ENCODE measurements at regions not wholly inside any gene's neighbourhood (a gene's known extent, or its start where the extent isn't known, plus 50 kb on each side); places are given as distances from the start of the nearest gene placed in this dataset.

DNA sequence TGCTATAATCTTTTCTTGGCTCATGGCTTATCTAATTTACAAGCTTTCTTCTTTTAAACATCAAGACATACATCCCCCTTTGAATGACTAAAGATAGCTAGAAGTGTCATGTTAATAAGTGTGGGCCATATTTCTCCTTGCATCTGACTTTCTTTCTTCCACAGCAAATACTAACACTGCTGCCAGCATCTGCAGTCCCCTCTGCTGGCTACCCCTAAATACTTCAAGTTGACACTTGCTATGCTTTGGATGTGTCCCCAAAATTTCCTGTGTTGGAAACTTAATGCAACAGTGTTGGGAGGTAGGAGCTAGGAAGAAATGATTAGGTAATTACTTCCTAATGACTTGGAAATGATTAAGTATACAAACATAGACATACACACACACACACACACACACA is 459.0 kb upstream of the ST8SIA4 start:
- TF ChIP-seq SIX5 (IDR thresholded peaks at IDR 0.05; ENCODE audit: low read depth, low read length) (no peak), POLR2A (IDR thresholded peaks at IDR 0.05; ENCODE audit: control extremely low read depth in 1 of 2, low read depth in 2 of 2, low read length in 2 of 2) (no peak), CTCF (IDR thresholded peaks at IDR 0.05; ENCODE audit: control extremely low read depth in 1 of 3, insufficient read depth in 1 of 3, low read depth in 1 of 3, low read length in 3 of 3) (peak in 1 of 3 experiments; percentile 31; a peak in 2 of 4 replicates), BRCA1 (IDR thresholded peaks at IDR 0.05; ENCODE audit: low read depth, low read length) (no peak), JUND (IDR thresholded peaks at IDR 0.05; ENCODE audit: low read length) (no peak), EZH2 (IDR thresholded peaks at IDR 0.05; ENCODE audit: low read depth, low read length, severe bottlenecking) (no peak), RNF2 (IDR thresholded peaks at IDR 0.05; ENCODE audit: borderline replicate concordance, low read depth, low read length, missing control alignments, poor library complexity, severe bottlenecking) (no peak)

Measured in H1 (cell line).